ENCODE measurements at regions not wholly inside any gene's neighbourhood (a gene's known extent, or its start where the extent isn't known, plus 50 kb on each side); places are given as distances from the start of the nearest gene placed in this dataset.
"Not testable (repeated sequence)": the region's sequence is repeated elsewhere in the genome, so short reads cannot be mapped to it uniquely, and the experiment has no call there.

GRCh38 chr7:42720991-42721796, 190.7 kb downstream of the C7orf25 start:
- H3K4me3 ChIP-seq (ENCODE audit: low read depth, poor library complexity, severe bottlenecking): no peak overlapping the region
- DNase-seq (ENCODE audit: low spot score in 2 of 2): no peak
- intact Hi-C loops (cut with DNase I; ENCODE audit: low total_unique reads): no loop called here
- 69 to 71% methylated on average over 10 of the region's 10 CpGs for WGBS, 2 donors
- TF ChIP-seq CTCF (IDR thresholded peaks at IDR 0.05) (no peak), POLR2A (IDR thresholded peaks at IDR 0.05) (no peak)

- no peak for TF ChIP-seq CTCF (IDR thresholded peaks at IDR 0.05)
- no peak for TF ChIP-seq POLR2A (IDR thresholded peaks at IDR 0.05)
- DNase-seq (ENCODE audit: low spot score in 2 of 2): no peak
- intact Hi-C loops (cut with DNase I; ENCODE audit: low total_unique reads): no loop called here
- H3K4me3 ChIP-seq (ENCODE audit: low read depth, poor library complexity, severe bottlenecking): no peak overlapping the region
Observed at GRCh38 chr7:42720012-42720411, 191.9 kb downstream of the C7orf25 start.

GRCh38 chr7:42718466-42718865, 193.4 kb downstream of the C7orf25 start:
- H3K4me3 ChIP-seq (ENCODE audit: low read depth, poor library complexity, severe bottlenecking); intact Hi-C loops (cut with DNase I; ENCODE audit: low total_unique reads); DNase-seq (ENCODE audit: low spot score in 2 of 2): not testable (repeated sequence)
- 85 to 100% methylated on average over 2 of the region's 2 CpGs for WGBS, 2 donors

GRCh38 chr7:42714356-42714755, 197.5 kb downstream of the C7orf25 start:
- 63 to 68% methylated on average over 2 of the region's 2 CpGs for WGBS, 2 donors
- no peak overlapping the region for H3K4me3 ChIP-seq (ENCODE audit: low read depth, poor library complexity, severe bottlenecking)
- intact Hi-C loops (cut with DNase I; ENCODE audit: low total_unique reads): no loop called here
- no peak for TF ChIP-seq POLR2A (IDR thresholded peaks at IDR 0.05)
- TF ChIP-seq CTCF (IDR thresholded peaks at IDR 0.05): no peak
- DNase-seq (ENCODE audit: low spot score in 2 of 2): no peak

- 82 to 94% methylated on average over 3 of the region's 3 CpGs for WGBS, 2 donors
- intact Hi-C loops (cut with DNase I; ENCODE audit: low total_unique reads): loop anchor here (5.0 kb wide), 1 partner anchor 42 kb away; no protein-coding TSS in a partner anchor
- no peak overlapping the region for H3K4me3 ChIP-seq (ENCODE audit: low read depth, poor library complexity, severe bottlenecking)
- no peak for DNase-seq (ENCODE audit: low spot score in 2 of 2)
- no peak for TF ChIP-seq CTCF (IDR thresholded peaks at IDR 0.05)
Observed at GRCh38 chr7:42709284-42709683, 202.6 kb downstream of the C7orf25 start.

- TF ChIP-seq CTCF (IDR thresholded peaks at IDR 0.05) (no peak), POLR2A (IDR thresholded peaks at IDR 0.05) (no peak)
- no peak overlapping the region for H3K4me3 ChIP-seq (ENCODE audit: low read depth, poor library complexity, severe bottlenecking)
- 92% methylated on average over 2 of the region's 2 CpGs for WGBS, 2 donors
- intact Hi-C loops (cut with DNase I; ENCODE audit: low total_unique reads): loop anchor here (5.0 kb wide), 1 partner anchor 37 kb away; no protein-coding TSS in a partner anchor
- DNase-seq (ENCODE audit: low spot score in 2 of 2): no peak
Observed at GRCh38 chr7:42704710-42705109, 207.2 kb downstream of the C7orf25 start.
